Hematopoietic multipotent progenitor cell treated with erythropoietin and hydrocortisone succinate and interleukin-3 and kit ligand, for 17 days (in vitro differentiated cells): ENCODE measurements at regions not wholly inside any gene's neighbourhood (a gene's known extent, or its start where the extent isn't known, plus 50 kb on each side); places are given as distances from the start of the nearest gene placed in this dataset.

ENCODE experiments used
- DNase-seq: peaks from one replicate; pipeline ENCODE4 v3.0.0-alpha.2; 2015; ENCODE audit warnings: low spot score

- DNase-seq = no peak
Measured at GRCh38 chr4:138925495-138925894, 90.1 kb upstream of the NOCT start.

GRCh38 chr4:138919094-138919936 lies 96.3 kb upstream of the NOCT start:
- no peak for DNase-seq

- no peak for DNase-seq
Measured at GRCh38 chr4:138918169-138918869, 97.3 kb upstream of the NOCT start.

- no peak for DNase-seq
Measured at GRCh38 chr4:138916763-138917162, 98.8 kb upstream of the NOCT start.

GRCh38 chr4:138915756-138916155 lies 99.8 kb upstream of the NOCT start:
- DNase-seq = no peak

GRCh38 chr4:138912704-138913340 lies 102.8 kb upstream of the NOCT start:
- no peak for DNase-seq

- DNase-seq = no peak
Measured at GRCh38 chr4:138911909-138912703, 103.5 kb upstream of the NOCT start.

- no peak for DNase-seq
Measured at GRCh38 chr4:138910914-138911336, 104.7 kb upstream of the NOCT start.

- DNase-seq = no peak
Measured at GRCh38 chr4:138910195-138910913, 105.2 kb upstream of the NOCT start.

GRCh38 chr4:138909587-138909986 lies 106.0 kb upstream of the NOCT start:
- no peak for DNase-seq

- DNase-seq = no peak
Measured at GRCh38 chr4:138908134-138908533, 107.4 kb upstream of the NOCT start.

GRCh38 chr4:138907174-138907573 lies 108.4 kb upstream of the NOCT start:
- DNase-seq = no peak

GRCh38 chr4:138904793-138905192 lies 110.8 kb upstream of the NOCT start:
- no peak for DNase-seq

GRCh38 chr4:138903185-138903584 lies 112.4 kb upstream of the NOCT start:
- DNase-seq = no peak

GRCh38 chr4:138902705-138903104 lies 112.9 kb upstream of the NOCT start:
- no peak for DNase-seq

GRCh38 chr4:138901177-138901576 lies 114.4 kb upstream of the NOCT start:
- no peak for DNase-seq

GRCh38 chr4:138899999-138900398 lies 115.6 kb upstream of the NOCT start:
- DNase-seq = no peak

- DNase-seq = no peak
Measured at GRCh38 chr4:138898282-138898681, 117.3 kb upstream of the NOCT start.

- no peak for DNase-seq
Measured at GRCh38 chr4:138897811-138898226, 117.8 kb upstream of the NOCT start.

- no peak for DNase-seq
Measured at GRCh38 chr4:138894709-138895108, 120.9 kb upstream of the NOCT start.

- DNase-seq = no peak
Measured at GRCh38 chr4:138894011-138894410, 121.6 kb upstream of the NOCT start.
